HT1080 (cell line): ENCODE measurements at regions not wholly inside any gene's neighbourhood (a gene's known extent, or its start where the extent isn't known, plus 50 kb on each side); places are given as distances from the start of the nearest gene placed in this dataset.

Source experiments
- DNase-seq: peaks from one replicate; pipeline ENCODE4 v3.0.0-alpha.2; 2015; ENCODE audit warnings: low read depth

DNA sequence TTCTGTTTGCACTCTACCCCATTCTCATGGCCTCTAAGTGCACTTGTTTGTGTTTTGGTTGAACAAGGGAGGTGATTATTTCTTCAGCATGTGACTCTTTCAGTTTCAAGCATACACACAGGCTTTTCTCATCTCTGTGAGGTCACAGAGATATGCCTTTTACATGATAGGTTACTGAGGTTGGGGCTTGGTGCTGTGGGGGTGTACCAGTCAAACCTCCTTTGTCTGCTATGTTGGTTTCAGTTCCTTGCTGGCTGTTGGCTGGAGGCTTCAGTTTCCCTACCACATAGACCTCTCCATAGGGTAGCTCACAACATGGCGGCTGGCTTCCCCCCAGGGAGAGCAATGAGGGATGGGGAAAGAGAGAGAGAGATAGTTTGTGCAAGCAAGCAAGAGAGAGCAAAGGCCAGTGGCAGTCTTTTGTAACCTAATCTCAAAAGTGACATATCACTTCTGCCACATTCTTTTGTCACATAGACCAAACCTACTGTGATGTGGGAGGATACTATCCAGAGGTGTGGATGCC is 96.7 kb upstream of the SEMA6A start:
- DNase-seq: no peak

DNA sequence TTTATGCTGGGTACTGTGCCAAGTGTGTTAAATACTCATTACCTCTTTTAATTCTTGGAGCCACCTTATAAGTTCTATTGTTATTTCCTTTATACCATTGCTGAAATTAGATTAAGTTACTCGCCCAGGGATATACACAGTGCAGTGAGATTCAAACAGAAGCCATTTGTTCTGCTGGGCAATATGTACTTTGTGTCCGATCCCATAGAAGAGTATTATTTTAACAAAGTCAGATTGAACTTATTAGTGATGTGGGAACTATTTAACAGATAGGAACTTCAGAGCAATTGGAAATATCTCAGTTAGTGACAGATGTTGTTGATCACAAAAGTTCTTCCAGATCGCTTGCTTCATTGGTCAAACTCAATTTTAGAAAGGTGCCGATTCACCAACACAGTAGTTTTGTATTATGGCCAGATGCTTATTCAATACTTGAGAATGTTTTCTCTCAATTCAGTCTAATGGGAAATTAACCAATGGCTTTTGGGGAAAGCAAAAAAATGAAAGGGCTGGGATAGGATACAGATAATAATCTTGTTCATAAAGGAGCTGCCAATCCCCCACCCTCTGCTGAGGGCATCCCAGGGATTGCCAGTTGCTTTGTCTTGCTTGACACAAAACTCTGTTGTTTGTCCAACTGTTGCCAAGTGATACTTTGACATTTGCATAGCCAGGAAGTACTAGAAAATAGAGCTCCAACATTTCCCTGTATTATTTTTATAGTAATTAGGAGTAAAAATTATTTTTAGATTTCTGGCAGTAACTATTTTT is 94.8 kb upstream of the SEMA6A start:
- no peak for DNase-seq

DNA sequence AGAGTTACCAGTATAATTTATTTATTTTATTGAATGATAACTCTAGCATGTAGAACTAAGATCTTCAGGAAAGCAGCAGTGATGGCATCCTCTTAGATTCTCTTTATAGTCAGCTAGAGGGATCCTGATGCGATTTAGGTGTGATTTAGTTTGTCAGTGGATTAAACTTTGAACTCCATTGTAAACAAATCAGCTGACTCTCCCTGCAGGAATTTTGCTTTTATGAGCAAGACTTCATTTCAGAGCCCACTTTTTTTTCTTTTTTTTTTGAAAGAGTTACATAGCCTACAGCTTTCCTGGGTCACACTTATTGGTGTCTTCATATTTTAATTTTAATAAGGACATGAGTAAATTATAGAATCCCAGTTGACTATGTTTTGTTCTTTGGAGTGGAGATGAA is 93.8 kb upstream of the SEMA6A start:
- no peak for DNase-seq

DNA sequence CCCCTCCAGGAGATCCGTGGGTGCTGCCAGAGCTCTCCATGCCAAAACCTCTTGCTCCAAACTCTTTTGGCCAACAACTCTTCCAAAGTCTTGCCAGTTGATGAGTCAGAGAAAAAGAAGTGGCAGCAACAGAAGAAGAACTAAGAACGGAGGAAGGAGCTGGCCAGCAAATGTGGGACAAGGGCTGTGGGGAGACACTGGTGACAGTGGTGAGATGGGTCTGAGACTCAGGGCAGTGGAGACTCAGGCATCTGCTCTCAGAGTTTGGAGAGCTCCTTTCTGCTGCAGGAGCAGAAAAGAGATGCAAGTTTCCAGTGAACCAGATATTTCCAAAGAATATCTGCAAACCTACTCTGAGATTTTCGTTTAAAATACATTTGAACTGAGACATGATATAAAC is 92.3 kb upstream of the SEMA6A start:
- DNase-seq: no peak

GRCh38 chr5:116664988-116665387 is 90.4 kb upstream of the SEMA6A start:
- DNase-seq: no peak

DNA sequence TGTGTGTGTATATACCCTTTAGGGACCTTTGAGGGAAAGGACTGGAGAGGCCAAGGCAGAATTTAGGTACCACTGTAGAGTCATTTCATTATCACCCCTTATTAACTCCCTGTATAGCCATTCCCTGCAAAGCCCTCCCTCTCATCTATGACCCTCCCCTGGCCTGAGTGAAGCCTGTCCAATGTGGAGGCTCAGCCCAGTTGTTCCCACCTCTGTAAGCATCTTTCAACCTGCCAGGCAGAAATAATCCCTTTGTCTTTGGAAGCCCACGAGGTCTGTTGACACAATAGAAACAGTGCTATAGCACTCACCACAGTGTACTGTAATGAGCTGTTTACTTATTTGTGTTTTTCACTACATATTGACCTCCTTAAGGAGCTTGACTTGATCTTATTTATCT is 88.5 kb upstream of the SEMA6A start:
- DNase-seq: no peak

- no peak for DNase-seq
These were observed 86.8 kb upstream of the SEMA6A start for GRCh38 chr5:116661419-116661818.

DNA sequence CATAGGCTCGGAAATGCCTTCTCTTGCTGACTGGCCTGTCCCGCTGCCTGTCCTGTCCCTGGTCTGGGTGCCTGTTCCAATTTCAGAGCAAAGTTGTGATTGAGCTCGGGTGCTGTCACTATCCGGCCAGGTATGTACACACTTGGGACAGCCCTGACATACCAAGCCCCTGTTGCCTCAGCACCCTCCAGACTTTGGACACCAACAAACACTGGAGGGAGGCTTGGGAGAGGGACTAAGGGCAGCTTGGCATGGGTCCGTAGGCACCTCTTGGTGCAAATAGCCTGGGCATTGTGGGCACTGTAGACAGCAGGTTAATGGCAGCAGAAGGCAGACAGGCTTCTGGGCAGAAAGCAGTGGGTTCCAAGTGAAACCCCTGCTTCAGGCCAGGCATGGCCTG is 86.3 kb upstream of the SEMA6A start:
- DNase-seq: no peak

- DNase-seq: no peak
These were observed 84.2 kb upstream of the SEMA6A start for GRCh38 chr5:116658830-116659229.

DNA sequence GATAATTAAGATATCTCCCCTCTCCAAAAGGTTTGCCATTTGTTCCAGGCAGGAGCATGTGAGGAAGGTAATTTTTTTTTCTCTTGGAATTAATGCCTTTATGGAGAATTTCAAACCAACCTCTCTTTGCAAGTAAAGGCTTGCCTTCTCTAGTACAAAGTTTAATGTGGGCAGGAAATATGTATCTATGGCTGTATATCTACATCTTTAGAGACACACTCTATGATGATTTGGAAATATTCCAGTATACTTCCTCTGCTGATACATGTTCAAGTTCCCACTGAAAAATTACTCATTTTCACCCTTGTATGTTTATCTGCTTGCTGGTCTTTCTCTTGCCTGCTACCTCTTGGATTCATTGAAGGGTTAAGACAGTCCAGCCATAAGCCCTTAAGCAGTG is 83.5 kb upstream of the SEMA6A start:
- no peak for DNase-seq

DNA sequence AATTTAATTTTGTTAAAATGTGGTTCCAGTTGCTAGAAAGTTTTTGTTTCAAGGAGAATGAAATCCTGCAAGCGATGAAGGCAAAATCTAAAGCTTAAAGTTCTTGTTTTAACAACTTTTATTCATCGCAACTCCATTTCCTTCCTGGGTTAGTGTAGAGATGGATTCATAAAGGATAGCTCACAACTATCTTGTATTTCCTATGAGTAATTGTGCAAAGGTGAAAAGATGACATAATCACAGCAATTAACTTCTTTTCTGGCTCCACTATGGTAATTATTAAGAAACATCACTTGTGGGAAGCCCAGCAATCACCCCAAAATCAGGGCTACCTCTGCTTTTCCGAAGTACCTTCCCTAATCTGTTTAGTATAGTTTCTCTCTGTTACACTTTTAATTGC is 80.8 kb upstream of the SEMA6A start:
- no peak for DNase-seq

DNA sequence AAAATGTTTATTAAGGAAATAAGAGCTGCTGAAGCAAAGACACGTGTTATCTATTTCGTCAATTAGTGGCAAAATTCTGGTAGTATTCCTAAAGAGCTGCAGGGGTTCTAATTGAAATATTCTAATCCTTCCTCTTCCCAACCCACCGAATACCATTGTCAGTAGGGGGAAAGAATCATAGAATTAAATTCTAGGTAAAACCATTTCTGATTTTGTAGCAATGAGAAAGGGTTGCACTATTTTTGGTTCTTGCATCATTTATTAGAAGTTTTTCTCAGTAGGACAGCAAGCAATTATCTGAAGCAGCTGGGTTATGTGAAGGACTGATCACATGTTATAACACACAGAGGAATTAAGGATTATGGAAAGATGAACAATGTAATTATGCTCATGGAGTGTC is 80.3 kb upstream of the SEMA6A start:
- no peak for DNase-seq

- DNase-seq: no peak
These were observed 78.3 kb upstream of the SEMA6A start for GRCh38 chr5:116652903-116653302.

GRCh38 chr5:116652196-116652729 is 77.6 kb upstream of the SEMA6A start:
- DNase-seq: peak; percentile 91

DNA sequence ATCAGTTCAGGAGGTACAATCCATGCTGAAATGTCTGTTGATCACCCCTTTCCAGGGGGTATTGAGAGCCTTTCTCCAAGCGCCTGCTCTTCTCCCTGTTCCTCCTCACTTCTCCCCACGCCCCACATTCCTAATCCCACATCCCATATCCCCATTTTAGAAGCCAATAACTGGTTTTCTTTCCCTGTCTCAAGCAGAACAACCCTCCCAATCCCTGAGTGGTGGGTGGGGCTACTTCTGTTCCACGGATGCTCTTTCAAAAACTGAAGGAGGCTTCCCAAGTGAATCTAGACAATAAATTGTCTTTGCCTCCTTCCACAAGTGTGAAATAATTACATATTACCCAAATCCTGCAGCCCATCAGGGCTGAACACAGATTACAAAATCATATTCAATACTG is 77.0 kb upstream of the SEMA6A start:
- DNase-seq: no peak

- DNase-seq: no peak
These were observed 76.3 kb upstream of the SEMA6A start for GRCh38 chr5:116650964-116651363.

DNA sequence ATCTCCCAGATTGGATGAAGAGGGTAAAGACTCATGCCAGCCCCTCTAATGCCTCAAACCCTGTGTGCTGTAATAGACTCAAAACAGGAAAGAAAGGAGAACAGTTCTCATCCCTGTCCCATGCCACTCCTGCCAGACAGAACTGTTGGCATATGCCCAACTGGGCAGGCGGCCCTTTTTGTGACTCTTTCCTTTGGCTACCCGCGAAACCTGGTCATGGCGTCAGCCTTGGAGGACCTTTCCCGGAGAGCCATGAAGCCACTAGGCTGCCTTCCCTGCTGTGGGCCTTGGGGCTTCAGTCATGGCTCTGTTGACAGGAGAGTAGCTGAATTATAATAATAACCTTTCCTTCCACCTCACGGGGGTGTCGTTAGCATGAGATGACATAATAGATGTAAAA is 75.9 kb upstream of the SEMA6A start:
- no peak for DNase-seq

- no peak for DNase-seq
These were observed 72.1 kb upstream of the SEMA6A start for GRCh38 chr5:116646611-116647289.

DNA sequence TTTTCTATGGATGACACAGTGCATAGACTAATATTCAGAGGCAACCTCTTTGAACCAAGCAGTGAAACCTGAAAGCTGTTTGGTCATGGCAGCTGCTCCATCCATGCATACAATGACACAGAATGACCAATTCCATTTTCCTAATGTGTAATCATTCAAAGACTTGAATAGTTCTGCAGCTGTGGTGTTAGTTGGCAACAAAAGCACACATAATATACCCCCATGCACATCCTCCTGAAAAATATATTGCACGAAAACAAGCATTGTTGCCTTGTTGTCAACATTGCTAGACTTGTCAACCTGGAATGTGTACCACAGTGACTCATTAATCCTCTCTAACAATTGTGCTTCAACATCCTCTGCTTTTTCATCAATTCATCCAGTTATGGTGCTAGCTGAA is 71.0 kb upstream of the SEMA6A start:
- DNase-seq: no peak

- no peak for DNase-seq
These were observed 65.6 kb upstream of the SEMA6A start for GRCh38 chr5:116640236-116640635.

GRCh38 chr5:116637149-116637740 is 62.6 kb upstream of the SEMA6A start:
- no peak for DNase-seq

GRCh38 chr5:116632890-116633289 is 58.3 kb upstream of the SEMA6A start:
- peak; percentile 11 for DNase-seq
